A549 (cell line): ENCODE measurements at regions not wholly inside any gene's neighbourhood (a gene's known extent, or its start where the extent isn't known, plus 50 kb on each side); places are given as distances from the start of the nearest gene placed in this dataset.

Experiments
- CHD2 ChIP-seq: fragments of 150-350 bp; IDR thresholded peaks from 2 replicates; pipeline ENCODE4 v1.6.1; 2014; ENCODE audit warnings: low read length; ENCODE audit not compliant: partially characterized antibody
- CTCF ChIP-seq: fragments of >200 bp; sonication (Bioruptor Twin); formaldehyde crosslinking; IDR thresholded peaks from 3 replicates; pipeline ENCODE4 v1.5.1; 2016
- EP300 ChIP-seq, 2 experiments: fragments of >200 bp; sonication (Bioruptor Twin); formaldehyde crosslinking; IDR thresholded peaks; 2 replicates in 1 of 2; 3 replicates in 1 of 2; pipeline ENCODE4 v1.6.1; 2016 to 2017
- FOSL2 ChIP-seq, 2 experiments: fragments of 450-650 bp in 1 of 2; fragments of >200 bp in 1 of 2; sonication (Bioruptor Twin) in 1 of 2; formaldehyde crosslinking; IDR thresholded peaks; 2 replicates each; pipeline versions ENCODE4 v1.5.0 to v1.6.1; 2016 to 2020; ENCODE audit warnings: mild to moderate bottlenecking in 1 of 2, moderate library complexity in 1 of 2
- GATA3 ChIP-seq: IDR thresholded peaks from 2 replicates; pipeline ENCODE4 v1.6.1; 2012; ENCODE audit warnings: borderline replicate concordance
- HEYL ChIP-seq: fragments of 250-450 bp; sonication (Bioruptor Pico); IDR thresholded peaks from 2 replicates; pipeline ENCODE4 v1.8.0; 2021; ENCODE audit warnings: mild to moderate bottlenecking, moderate library complexity
- JUN ChIP-seq, 2 experiments: fragments of >200 bp; sonication (Bioruptor Twin); formaldehyde crosslinking; IDR thresholded peaks; 2 replicates in 1 of 2; 3 replicates in 1 of 2; pipeline ENCODE4 v1.6.1; 2016 to 2017
- KDM1A ChIP-seq: fragments of 200-600 bp; sonication (generic); IDR thresholded peaks from 2 replicates; pipeline ENCODE4 v1.6.1; 2016; ENCODE audit warnings: low read depth, mild to moderate bottlenecking
- PBX3 ChIP-seq: IDR thresholded peaks from 2 replicates; pipeline ENCODE4 v1.6.1; 2012
- PHF8 ChIP-seq: fragments of 200-600 bp; sonication (generic); IDR thresholded peaks from 2 replicates; pipeline ENCODE4 v1.6.1; 2016; ENCODE audit warnings: low read depth, mild to moderate bottlenecking, antibody characterized with exemption, moderate library complexity, borderline replicate concordance
- POLR2A ChIP-seq: IDR thresholded peaks from 2 replicates; pipeline ENCODE4 v1.6.1; 2012; ENCODE audit warnings: mild to moderate bottlenecking, low read length
- RAD21 ChIP-seq, 2 experiments: fragments of >200 bp in 1 of 2; sonication (Bioruptor Twin) in 1 of 2; formaldehyde crosslinking in 1 of 2; IDR thresholded peaks in 1 of 2; conservative IDR thresholded peaks in 1 of 2; 2 replicates in 1 of 2; 3 replicates in 1 of 2; pipeline ENCODE4 v1.6.1; 2012 to 2018; ENCODE audit warnings: inconsistent platforms in 1 of 2
- REST ChIP-seq: fragments of 200-600 bp; sonication (generic); IDR thresholded peaks from 2 replicates; pipeline ENCODE4 v1.6.1; 2016; ENCODE audit warnings: antibody characterized with exemption, mild to moderate bottlenecking, moderate library complexity
- SMC3 ChIP-seq: fragments of >200 bp; sonication (Bioruptor Twin); formaldehyde crosslinking; IDR thresholded peaks from 3 replicates; pipeline ENCODE4 v1.6.1; 2018; ENCODE audit warnings: inconsistent platforms

GRCh38 chr22:48300877-48301276 is 1526.8 kb downstream of the BRD1 start:
- TF ChIP-seq REST (no peak), CTCF (no peak), EP300 (IDR thresholded peaks at IDR 0.05) (no peak), RAD21 (conservative IDR thresholded peaks at IDR 0.05 in 1 of 2, IDR thresholded peaks at IDR 0.05 in 1 of 2) (no peak), JUN (IDR thresholded peaks at IDR 0.05) (no peak), PBX3 (no peak), POLR2A (no peak), CHD2 (no peak), FOSL2 (IDR thresholded peaks at IDR 0.05) (no peak), FOSL2 (CRISPR knock-in tag; IDR thresholded peaks at IDR 0.05) (no peak), KDM1A (no peak), GATA3 (no peak), SMC3 (no peak), HEYL (no peak), PHF8 (no peak)
